HG02973 (cell line): ENCODE measurements at regions not wholly inside any gene's neighbourhood (a gene's known extent, or its start where the extent isn't known, plus 50 kb on each side); places are given as distances from the start of the nearest gene placed in this dataset.
"Not testable (repeated sequence)": the region's sequence is repeated elsewhere in the genome, so short reads cannot be mapped to it uniquely, and the experiment has no call there.

Experiments
- ATAC-seq: cut with Tn5 transposase; IDR thresholded peaks from one replicate; pipeline ENCODE4 v1.9.1; 2021; ENCODE audit warnings: moderate library complexity; ENCODE audit not compliant: unreplicated experiment

GRCh38 chr1:83295594-83295993 is 703.3 kb downstream of the TTLL7 start:
- not testable (repeated sequence) for ATAC-seq

GRCh38 chr1:83287391-83287790 is 711.5 kb downstream of the TTLL7 start:
- not testable (repeated sequence) for ATAC-seq

DNA sequence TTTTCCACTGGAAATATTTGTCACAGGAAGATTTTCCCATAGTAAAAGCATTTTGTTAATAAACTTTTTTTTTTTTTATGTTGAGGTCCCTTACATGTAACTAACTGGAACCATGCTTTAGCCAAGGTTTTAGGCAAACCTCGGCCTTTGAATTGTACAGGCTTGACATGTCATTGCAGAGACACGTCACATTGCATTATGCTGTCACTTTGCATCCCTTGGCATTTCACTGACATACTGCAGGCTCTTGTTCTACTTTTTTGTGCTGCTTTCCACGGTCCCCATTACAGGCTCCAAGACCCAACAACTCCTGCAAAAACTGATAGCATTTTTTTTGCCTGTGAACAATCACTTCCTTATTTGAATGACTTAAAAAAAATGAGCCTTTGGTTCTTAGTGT is 724.3 kb downstream of the TTLL7 start:
- not testable (repeated sequence) for ATAC-seq

DNA sequence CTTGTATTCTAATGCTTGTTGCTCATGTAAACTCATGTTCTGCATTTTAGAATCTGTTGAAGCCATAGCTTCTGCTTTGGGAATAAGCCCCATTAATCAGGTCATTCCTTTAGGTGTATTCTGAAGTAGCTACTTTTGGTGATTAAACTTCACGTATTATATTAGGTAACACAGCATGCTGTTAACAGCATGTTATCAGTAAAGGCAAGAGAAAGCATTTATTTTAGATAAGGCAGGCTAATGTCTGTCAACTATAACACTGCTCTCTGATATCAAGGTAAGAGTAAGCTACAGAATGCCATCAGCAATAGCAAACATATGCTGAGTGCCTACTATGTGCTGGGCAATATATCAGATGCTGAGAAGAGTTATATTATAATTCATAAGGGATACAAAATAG is 726.4 kb downstream of the TTLL7 start:
- ATAC-seq: not testable (repeated sequence)

DNA sequence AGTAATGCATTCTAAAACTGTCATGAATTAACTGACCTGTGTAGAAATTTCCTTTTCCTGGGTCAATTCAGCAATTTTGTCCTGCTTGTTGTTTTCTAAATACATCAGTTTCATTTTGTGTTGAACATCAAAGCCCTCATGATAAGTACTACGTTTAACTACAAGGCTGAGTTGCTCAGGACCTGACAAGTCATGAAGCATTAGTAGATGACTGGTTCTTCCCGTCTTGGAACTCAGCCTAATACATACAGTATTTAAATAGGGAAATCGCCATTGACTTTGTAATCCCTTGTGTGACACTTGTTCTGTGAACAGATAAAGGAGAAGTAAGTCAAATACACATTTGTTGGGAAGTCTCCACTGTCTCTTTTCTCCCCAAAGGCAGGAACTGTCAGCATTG is 727.1 kb downstream of the TTLL7 start:
- ATAC-seq: not testable (repeated sequence)

- peak; percentile 72 for ATAC-seq
Observed at GRCh38 chr1:83270801-83271200, 728.1 kb downstream of the TTLL7 start.

GRCh38 chr1:83263808-83264207 is 735.1 kb downstream of the TTLL7 start:
- ATAC-seq: not testable (repeated sequence)

DNA sequence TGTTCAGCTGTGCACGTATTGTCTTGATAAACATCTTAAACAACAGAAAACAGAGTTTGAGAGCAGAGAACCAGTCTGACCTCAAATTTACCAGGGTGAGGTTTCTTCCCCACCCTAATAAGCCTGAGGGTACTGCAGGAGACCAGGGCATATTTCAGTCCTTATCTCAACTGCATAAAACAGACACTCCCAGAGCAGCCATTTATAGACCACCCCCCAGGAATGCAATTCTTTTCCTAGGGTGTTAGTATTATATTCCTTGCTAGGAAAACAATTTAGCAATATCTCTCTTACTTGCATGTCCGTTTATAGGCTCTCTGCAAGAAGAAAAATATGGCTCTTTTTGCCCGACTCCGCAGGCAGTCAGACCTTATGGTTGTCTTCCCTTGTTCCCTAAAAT is 747.2 kb downstream of the TTLL7 start:
- ATAC-seq: not testable (repeated sequence)

DNA sequence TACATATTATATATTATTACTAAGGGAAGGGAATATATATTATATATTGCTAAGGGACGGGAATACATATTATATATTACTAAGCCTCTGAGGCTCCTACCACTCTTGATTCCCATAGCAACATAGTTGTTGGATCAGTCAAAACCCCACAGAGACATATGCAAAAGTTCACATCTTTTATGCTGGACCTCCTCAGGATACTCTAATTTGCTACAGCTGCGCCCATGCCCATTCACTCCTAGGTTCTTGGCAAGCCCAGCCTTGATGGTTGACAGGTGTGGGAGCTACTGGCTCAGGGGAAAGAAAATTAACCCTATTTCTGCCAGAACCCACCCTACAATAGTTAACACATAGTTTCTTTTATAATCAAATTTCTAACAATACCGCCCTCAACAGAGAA is 752.2 kb downstream of the TTLL7 start:
- not testable (repeated sequence) for ATAC-seq

- ATAC-seq: not testable (repeated sequence)
Observed at GRCh38 chr1:83244832-83245231, 754.1 kb downstream of the TTLL7 start.

- not testable (repeated sequence) for ATAC-seq
Observed at GRCh38 chr1:83239568-83239967, 759.4 kb downstream of the TTLL7 start.

DNA sequence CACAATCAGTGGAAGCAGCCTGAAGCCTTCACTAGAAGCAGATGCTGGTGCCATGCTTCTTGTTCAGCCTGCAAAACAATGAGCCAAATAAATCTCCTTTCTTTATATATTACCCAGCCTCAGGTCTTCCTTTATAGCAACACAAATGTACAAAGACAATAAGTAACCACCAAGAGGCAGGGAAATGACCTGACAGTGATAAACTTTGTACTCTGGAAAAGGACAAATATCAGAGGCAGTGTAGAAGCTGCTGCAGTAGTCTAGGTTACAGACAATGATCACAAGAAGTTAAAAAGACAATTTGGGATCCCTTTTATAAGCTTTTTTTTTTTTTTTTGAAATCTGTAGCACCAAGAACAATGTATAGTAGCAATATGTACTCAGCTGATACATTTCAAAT is 760.3 kb downstream of the TTLL7 start:
- ATAC-seq: not testable (repeated sequence)

GRCh38 chr1:83219788-83220187 is 779.1 kb downstream of the TTLL7 start:
- ATAC-seq: not testable (repeated sequence)

GRCh38 chr1:83218036-83218716 is 780.8 kb downstream of the TTLL7 start:
- not testable (repeated sequence) for ATAC-seq

DNA sequence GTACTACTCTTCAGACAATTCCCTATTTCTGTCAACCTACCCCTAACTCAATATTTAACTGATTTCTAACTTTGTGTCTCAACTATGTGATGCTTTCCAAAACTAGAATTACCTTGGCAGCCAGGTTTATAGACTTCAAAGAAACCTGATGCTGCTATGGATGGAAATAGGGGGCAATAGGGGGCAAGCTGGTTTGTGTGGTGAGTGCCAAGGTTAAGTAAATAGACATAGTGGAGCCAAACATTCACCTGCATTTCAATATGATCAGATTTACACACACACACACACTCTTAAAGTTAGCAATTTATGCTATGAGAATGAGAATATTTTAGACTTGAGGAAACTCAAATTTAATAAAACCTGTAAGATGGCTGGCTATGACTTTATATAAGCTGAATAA is 784.6 kb downstream of the TTLL7 start:
- ATAC-seq: not testable (repeated sequence)

GRCh38 chr1:83213648-83214047 is 785.3 kb downstream of the TTLL7 start:
- not testable (repeated sequence) for ATAC-seq

- not testable (repeated sequence) for ATAC-seq
Observed at GRCh38 chr1:83212033-83212432, 786.9 kb downstream of the TTLL7 start.

- ATAC-seq: not testable (repeated sequence)
Observed at GRCh38 chr1:83208540-83208939, 790.4 kb downstream of the TTLL7 start.

DNA sequence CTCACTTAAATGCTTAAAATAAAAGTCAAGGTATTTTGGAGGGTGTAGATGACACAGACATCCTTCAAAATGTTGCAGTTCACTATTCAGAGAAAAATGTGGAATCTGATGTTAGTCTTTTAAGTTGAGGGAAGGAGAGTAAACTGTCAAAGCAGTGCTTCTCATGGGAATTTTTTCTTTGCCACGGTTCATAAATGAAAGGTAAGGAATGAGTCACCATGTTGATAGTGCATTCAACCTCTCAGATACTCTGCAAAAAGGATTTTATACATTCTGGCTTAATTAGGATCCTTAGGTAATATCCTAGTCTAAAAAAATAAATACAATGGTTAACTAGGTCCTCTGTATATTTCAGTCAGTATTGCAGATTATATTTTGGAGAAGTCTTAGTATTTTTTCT is 804.3 kb downstream of the TTLL7 start:
- ATAC-seq: not testable (repeated sequence)

DNA sequence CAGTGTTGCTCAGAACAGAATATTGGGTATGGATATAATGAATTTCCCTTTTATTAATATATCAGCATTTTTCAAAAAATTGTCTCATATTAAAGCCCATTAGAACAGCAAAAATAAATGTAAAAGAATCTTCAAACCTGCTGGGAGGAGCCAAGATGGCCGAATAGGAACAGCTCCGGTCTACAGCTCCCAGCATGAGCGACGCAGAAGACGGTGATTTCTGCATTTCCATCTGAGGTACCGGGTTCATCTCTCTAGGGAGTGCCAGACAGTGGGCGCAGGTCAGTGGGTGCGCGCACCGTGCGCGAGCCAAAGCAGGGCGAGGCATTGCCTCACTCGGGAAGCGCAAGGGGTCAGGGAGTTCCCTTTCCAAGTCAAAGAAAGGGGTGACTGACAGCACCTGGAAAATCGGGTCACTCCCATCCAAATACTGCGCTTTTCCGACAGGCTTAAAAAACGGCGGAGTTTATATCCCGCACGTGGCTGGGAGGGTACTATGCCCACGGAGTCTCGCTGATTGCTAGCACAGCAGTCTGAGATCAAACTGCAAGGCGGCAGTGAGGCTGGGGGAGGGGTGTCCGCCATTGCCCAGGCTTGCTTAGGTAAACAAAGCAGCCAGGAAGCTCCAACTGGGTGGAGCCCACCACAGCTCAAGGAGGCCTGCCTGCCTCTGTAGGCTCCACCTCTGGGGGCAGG is 816.8 kb downstream of the TTLL7 start:
- ATAC-seq: not testable (repeated sequence)

GRCh38 chr1:83180621-83181020 is 818.3 kb downstream of the TTLL7 start:
- ATAC-seq: not testable (repeated sequence)

- ATAC-seq: not testable (repeated sequence)
Observed at GRCh38 chr1:83167634-83168033, 831.3 kb downstream of the TTLL7 start.
